ENCODE measurements at regions not wholly inside any gene's neighbourhood (a gene's known extent, or its start where the extent isn't known, plus 50 kb on each side); places are given as distances from the start of the nearest gene placed in this dataset.
"Not testable (repeated sequence)": the region's sequence is repeated elsewhere in the genome, so short reads cannot be mapped to it uniquely, and the experiment has no call there.

DNA sequence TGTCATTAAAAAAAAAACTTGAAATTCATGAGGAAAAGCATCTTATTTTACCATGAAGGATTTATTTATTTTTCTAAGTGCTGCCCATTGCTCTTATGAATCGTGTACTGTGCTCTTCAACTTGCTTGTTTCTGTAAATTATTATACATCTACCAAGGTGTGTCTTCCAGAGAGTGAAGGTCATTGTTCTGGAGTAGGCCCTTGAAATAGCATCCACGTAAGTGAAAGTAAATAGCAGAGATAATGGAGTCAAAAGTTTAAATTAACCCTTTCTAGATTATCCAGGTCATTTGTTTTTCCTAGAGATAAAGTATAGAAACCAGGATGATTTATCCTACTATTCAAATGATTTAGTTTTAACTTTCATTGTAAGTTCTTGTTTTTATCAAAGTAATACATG is 473.1 kb downstream of the DIRAS2 start:
- no peak overlapping the region for H3K4me3 ChIP-seq (ENCODE audit: insufficient read depth, low read depth, low read length)
- no peaks in the 10 kb centered on the region for H3K36me3 ChIP-seq (replicated peaks; ENCODE audit: control insufficient read depth, insufficient read depth, low read length)
- no peaks in the 10 kb centered on the region for H3K27me3 ChIP-seq (ENCODE audit: control insufficient read depth, insufficient read depth, low read length)
- no peak for DNase-seq

- not testable (repeated sequence) for H3K27me3 ChIP-seq (ENCODE audit: control insufficient read depth, insufficient read depth, low read length); DNase-seq; H3K36me3 ChIP-seq (replicated peaks; ENCODE audit: control insufficient read depth, insufficient read depth, low read length); H3K4me3 ChIP-seq (ENCODE audit: insufficient read depth, low read depth, low read length)
These were observed 468.7 kb downstream of the DIRAS2 start for GRCh38 chr9:90173935-90174334.

GRCh38 chr9:90174346-90174745 is 468.3 kb downstream of the DIRAS2 start:
- H3K4me3 ChIP-seq (ENCODE audit: insufficient read depth, low read depth, low read length); H3K36me3 ChIP-seq (replicated peaks; ENCODE audit: control insufficient read depth, insufficient read depth, low read length); DNase-seq; H3K27me3 ChIP-seq (ENCODE audit: control insufficient read depth, insufficient read depth, low read length): not testable (repeated sequence)

DNA sequence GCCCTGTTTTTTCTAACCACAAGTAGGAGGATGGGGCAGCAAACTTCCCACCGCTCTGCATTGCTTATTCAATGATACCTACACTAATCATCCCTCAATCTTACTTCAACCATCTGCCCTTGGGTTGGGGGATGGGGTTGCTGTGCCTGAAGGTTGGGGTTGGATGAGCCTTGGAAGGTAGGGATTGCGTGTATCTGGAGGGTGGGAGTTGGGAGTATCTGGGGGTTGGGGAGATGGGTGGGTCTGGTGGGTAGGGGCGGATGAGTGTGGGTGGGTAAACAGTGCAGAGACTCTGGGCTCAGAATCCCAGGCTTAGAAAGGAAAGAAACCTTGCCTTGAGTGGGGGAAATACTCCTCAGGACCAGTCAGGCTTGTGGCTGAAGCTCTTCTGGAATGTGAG is 467.4 kb downstream of the DIRAS2 start:
- no peak overlapping the region for H3K4me3 ChIP-seq (ENCODE audit: insufficient read depth, low read depth, low read length)
- H3K27me3 ChIP-seq (ENCODE audit: control insufficient read depth, insufficient read depth, low read length), result no peaks in the 10 kb centered on the region
- H3K36me3 ChIP-seq (replicated peaks; ENCODE audit: control insufficient read depth, insufficient read depth, low read length), result no peaks in the 10 kb centered on the region
- no peak for DNase-seq

DNA sequence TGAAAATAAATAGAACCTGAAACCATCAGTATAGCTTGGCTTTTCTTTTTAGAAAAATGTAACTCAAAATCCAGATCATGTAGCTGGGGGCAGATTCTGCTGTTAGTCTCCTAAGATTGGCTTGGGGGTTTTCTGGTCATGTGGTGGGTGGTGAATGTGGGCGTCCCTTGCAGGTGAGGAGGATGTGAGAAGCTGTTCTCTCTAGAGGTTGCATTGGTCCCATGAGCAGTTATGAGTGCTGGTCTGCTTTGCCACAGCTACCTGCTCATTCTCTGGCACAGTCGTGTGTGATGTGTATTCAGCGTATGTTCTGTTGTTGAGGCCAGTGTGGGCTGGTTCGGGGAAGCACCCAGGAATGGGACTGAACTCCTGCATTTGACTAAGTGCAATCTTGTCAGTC is 466.8 kb downstream of the DIRAS2 start:
- Histone ChIP-seq H3K36me3 (replicated peaks; ENCODE audit: control insufficient read depth, insufficient read depth, low read length) (no peaks in the 10 kb centered on the region), H3K4me3 (ENCODE audit: insufficient read depth, low read depth, low read length) (no peak overlapping the region), H3K27me3 (ENCODE audit: control insufficient read depth, insufficient read depth, low read length) (no peaks in the 10 kb centered on the region)
- DNase-seq, result no peak

GRCh38 chr9:90176901-90177300 is 465.7 kb downstream of the DIRAS2 start:
- H3K36me3 ChIP-seq (replicated peaks; ENCODE audit: control insufficient read depth, insufficient read depth, low read length), result no peaks in the 10 kb centered on the region
- DNase-seq, result no peak
- H3K4me3 ChIP-seq (ENCODE audit: insufficient read depth, low read depth, low read length), result no peak overlapping the region
- H3K27me3 ChIP-seq (ENCODE audit: control insufficient read depth, insufficient read depth, low read length), result no peaks in the 10 kb centered on the region

GRCh38 chr9:90180381-90180780 is 462.2 kb downstream of the DIRAS2 start:
- Histone ChIP-seq H3K4me3 (ENCODE audit: insufficient read depth, low read depth, low read length) (no peak overlapping the region), H3K27me3 (ENCODE audit: control insufficient read depth, insufficient read depth, low read length) (no peaks in the 10 kb centered on the region), H3K36me3 (replicated peaks; ENCODE audit: control insufficient read depth, insufficient read depth, low read length) (no peaks in the 10 kb centered on the region)
- DNase-seq, result no peak

DNA sequence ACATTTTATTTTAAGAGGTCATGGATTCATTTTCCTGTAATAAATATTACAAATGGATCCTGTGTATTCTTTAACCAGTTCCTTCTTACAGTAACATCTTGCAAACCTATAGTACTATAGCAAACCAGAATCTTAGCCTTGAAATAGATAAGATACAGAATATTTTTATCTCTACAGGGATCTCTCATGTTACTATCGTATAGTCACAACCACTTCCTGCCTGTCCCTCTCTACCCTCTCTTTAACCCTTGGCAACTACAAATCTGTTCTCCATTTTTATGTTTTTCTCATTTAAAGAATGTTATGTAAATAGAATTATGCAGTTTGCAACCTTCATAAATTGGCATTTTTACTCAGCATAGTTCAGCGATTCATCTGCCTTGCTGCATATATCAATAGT is 454.0 kb downstream of the DIRAS2 start:
- H3K4me3 ChIP-seq (ENCODE audit: insufficient read depth, low read depth, low read length), result no peak overlapping the region
- no peak for DNase-seq
- H3K36me3 ChIP-seq (replicated peaks; ENCODE audit: control insufficient read depth, insufficient read depth, low read length), result no peaks in the 10 kb centered on the region
- H3K27me3 ChIP-seq (ENCODE audit: control insufficient read depth, insufficient read depth, low read length), result no peaks in the 10 kb centered on the region

DNA sequence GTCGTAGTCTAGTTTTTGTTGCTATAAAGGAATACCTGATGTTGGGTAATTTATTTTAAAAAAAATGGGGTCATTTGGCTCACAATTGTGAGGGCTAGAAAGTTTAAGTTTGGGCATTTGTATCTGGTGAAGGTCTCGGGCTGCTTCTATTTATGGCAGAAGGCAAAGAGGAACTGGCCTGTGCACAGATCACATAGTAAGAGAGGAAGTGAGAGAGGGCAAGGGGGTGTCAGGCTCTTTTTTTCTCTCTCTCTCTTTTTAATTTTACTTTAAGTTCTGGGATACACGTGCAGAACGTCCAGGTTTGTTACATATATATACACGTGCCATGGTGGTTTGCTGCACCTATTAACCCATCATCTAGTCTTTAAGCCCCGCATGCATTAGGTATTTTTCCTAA is 453.3 kb downstream of the DIRAS2 start:
- Histone ChIP-seq H3K27me3 (ENCODE audit: control insufficient read depth, insufficient read depth, low read length) (no peaks in the 10 kb centered on the region), H3K4me3 (ENCODE audit: insufficient read depth, low read depth, low read length) (no peak overlapping the region), H3K36me3 (replicated peaks; ENCODE audit: control insufficient read depth, insufficient read depth, low read length) (no peaks in the 10 kb centered on the region)
- DNase-seq, result no peak

DNA sequence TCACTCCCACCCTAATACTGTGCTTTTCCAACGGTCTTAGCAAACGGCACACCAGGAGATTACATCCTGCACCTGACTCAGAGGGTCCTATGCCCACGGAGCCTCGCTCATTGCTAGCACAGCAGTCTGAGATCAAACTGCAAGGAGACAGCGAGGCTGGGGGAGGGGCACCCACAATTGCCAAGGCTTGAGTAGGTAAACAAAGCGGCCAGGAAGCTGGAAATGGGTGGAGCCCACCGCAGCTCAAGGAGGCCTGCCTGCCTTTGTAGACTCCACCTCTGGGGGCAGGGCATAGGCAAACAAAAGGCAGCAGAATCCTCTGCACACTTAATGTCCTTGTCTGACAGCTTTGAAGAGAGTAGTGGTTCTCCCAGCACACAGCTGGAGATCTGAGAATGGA is 450.2 kb downstream of the DIRAS2 start:
- not testable (repeated sequence) for H3K36me3 ChIP-seq (replicated peaks; ENCODE audit: control insufficient read depth, insufficient read depth, low read length); H3K27me3 ChIP-seq (ENCODE audit: control insufficient read depth, insufficient read depth, low read length); H3K4me3 ChIP-seq (ENCODE audit: insufficient read depth, low read depth, low read length); DNase-seq

GRCh38 chr9:90198956-90199355 is 443.7 kb downstream of the DIRAS2 start:
- no peak for DNase-seq
- Histone ChIP-seq H3K36me3 (replicated peaks; ENCODE audit: control insufficient read depth, insufficient read depth, low read length) (no peaks in the 10 kb centered on the region), H3K4me3 (ENCODE audit: insufficient read depth, low read depth, low read length) (no peak overlapping the region), H3K27me3 (ENCODE audit: control insufficient read depth, insufficient read depth, low read length) (no peaks in the 10 kb centered on the region)

- H3K4me3 ChIP-seq (ENCODE audit: insufficient read depth, low read depth, low read length), result no peak overlapping the region
- no peaks in the 10 kb centered on the region for H3K27me3 ChIP-seq (ENCODE audit: control insufficient read depth, insufficient read depth, low read length)
- H3K36me3 ChIP-seq (replicated peaks; ENCODE audit: control insufficient read depth, insufficient read depth, low read length), result no peaks in the 10 kb centered on the region
- DNase-seq, result no peak
These were observed 440.9 kb downstream of the DIRAS2 start for GRCh38 chr9:90201766-90202165.

DNA sequence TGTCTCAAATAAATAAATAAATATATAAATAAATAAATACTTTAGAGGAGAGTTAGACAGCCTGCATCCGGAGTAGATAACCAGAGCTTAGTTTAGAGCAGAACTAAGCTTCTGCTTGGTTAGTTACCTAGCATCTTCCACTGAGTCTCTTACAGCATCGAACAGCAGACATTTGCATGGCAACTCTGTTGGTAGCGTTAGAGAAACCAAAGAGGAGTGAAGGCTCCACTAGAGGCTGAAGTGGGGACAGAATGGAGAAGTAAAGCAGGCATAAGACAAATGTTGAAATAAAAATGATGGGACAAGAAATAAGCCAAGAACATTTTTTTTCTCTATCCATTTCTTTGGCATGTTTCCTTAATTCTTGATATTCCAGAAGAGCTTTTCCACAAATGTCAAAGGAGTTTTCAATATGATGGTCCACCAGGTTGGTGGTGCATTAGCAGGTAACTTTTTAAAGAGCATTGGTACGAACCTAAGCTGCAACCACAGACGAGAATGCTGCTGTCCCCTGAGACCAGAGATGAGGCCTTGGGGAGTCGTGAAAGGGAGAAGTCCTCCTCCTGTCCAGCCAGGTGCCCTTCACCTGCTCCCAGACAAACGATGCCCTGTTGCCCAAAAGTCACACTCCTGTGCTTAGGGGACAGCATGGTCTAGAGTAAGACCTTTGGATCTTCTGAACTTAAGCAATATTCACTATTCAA is 438.3 kb downstream of the DIRAS2 start:
- Histone ChIP-seq H3K36me3 (replicated peaks; ENCODE audit: control insufficient read depth, insufficient read depth, low read length) (no peaks in the 10 kb centered on the region), H3K27me3 (ENCODE audit: control insufficient read depth, insufficient read depth, low read length) (no peaks in the 10 kb centered on the region), H3K4me3 (ENCODE audit: insufficient read depth, low read depth, low read length) (no peak overlapping the region)
- no peak for DNase-seq

- DNase-seq; H3K4me3 ChIP-seq (ENCODE audit: insufficient read depth, low read depth, low read length); H3K36me3 ChIP-seq (replicated peaks; ENCODE audit: control insufficient read depth, insufficient read depth, low read length); H3K27me3 ChIP-seq (ENCODE audit: control insufficient read depth, insufficient read depth, low read length): not testable (repeated sequence)
These were observed 429.6 kb downstream of the DIRAS2 start for GRCh38 chr9:90213045-90213444.

GRCh38 chr9:90219548-90220118 is 423.0 kb downstream of the DIRAS2 start:
- DNase-seq, result peak; percentile 84
- H3K36me3 ChIP-seq (replicated peaks; ENCODE audit: control insufficient read depth, insufficient read depth, low read length), result no peaks in the 10 kb centered on the region
- peak overlapping the region; percentile 25; the same call in 1 of the 2 replicates for H3K4me3 ChIP-seq (ENCODE audit: insufficient read depth, low read depth, low read length)
- no peaks in the 10 kb centered on the region for H3K27me3 ChIP-seq (ENCODE audit: control insufficient read depth, insufficient read depth, low read length)

GRCh38 chr9:90221899-90222298 is 420.7 kb downstream of the DIRAS2 start:
- not testable (repeated sequence) for H3K36me3 ChIP-seq (replicated peaks; ENCODE audit: control insufficient read depth, insufficient read depth, low read length); H3K4me3 ChIP-seq (ENCODE audit: insufficient read depth, low read depth, low read length); H3K27me3 ChIP-seq (ENCODE audit: control insufficient read depth, insufficient read depth, low read length); DNase-seq
